Right lobe of liver (tissue), 6 donors: ENCODE measurements at regions not wholly inside any gene's neighbourhood (a gene's known extent, or its start where the extent isn't known, plus 50 kb on each side); places are given as distances from the start of the nearest gene placed in this dataset.

Experiments
- ATAC-seq, 4 donors: fragments of 200-7000 bp; cut with Tn5 transposase; one replicate each; pipeline ENCODE4 v1.9.1; 2020; ENCODE audit warnings: mild to moderate bottlenecking in 4 of 4, moderate library complexity in 4 of 4
- DNase-seq, 3 donors: peaks; one replicate each; pipeline ENCODE4 v3.0.0-alpha.2; 2020
- H3K27ac ChIP-seq, 3 donors: fragments of 200-600 bp; one replicate each; pipeline ENCODE4 v1.8.0; 2022
- H3K27me3 ChIP-seq, 2 donors: fragments of 200-600 bp; one replicate each; pipeline ENCODE4 v1.8.0; 2022
- H3K36me3 ChIP-seq, 4 donors: fragments of 200-600 bp; sonication (generic) in 1 of 4; one replicate each; pipeline versions ENCODE4 v1.5.1 to v1.8.0; 2017 to 2022; ENCODE audit warnings: control low read depth in 1 of 4
- H3K4me1 ChIP-seq, 4 donors: fragments of 200-600 bp; sonication (generic) in 1 of 4; one replicate each; pipeline versions ENCODE4 v1.5.1 to v1.8.0; 2017 to 2022; ENCODE audit warnings: control low read depth in 1 of 4
- H3K4me3 ChIP-seq, 3 donors: fragments of 200-600 bp; one replicate each; pipeline ENCODE4 v1.8.0; 2022
- H3K9me3 ChIP-seq, 4 donors: fragments of 200-600 bp; sonication (generic) in 1 of 4; one replicate each; pipeline versions ENCODE4 v1.5.1 to v1.8.0; 2017 to 2022; ENCODE audit warnings: control low read depth in 1 of 4
- CTCF ChIP-seq, 4 donors: fragments of 200-600 bp in 3 of 4; fragments of 450-650 bp in 1 of 4; IDR thresholded peaks; one replicate each; pipeline versions ENCODE4 v1.5.1 to v1.8.0; 2016 to 2022; ENCODE audit warnings: antibody characterized with exemption in 4 of 4, mild to moderate bottlenecking in 2 of 4
- POLR2A ChIP-seq: fragments of 450-650 bp; IDR thresholded peaks from one replicate; pipeline ENCODE4 v1.6.1; 2017; ENCODE audit warnings: antibody characterized with exemption, mild to moderate bottlenecking
- WGBS: methylation state at CpG from one replicate; pipeline ENCODE4 v1.1.6; 2018; ENCODE audit warnings: low coverage, low lambda C conversion rate; ENCODE audit not compliant: insufficient coverage; ENCODE audit errors: missing lambda C conversion rate; 5-methylcytosine and 5-hydroxymethylcytosine counted together
- intact Hi-C, 2 donors: fragments of 100-400 bp; cut with DNase I; formaldehyde crosslinking; loops; one replicate each; pipeline versions ENCODE4 v1.11.2 to v1.14.1; 2022
- donor health status: DM: no; HTN: yes; CAD: no.
- donor health status: DM: no; HTN: no; CAD: no.
- donor health status: DM: no; HTN: no; CAD: no.
- donor health status: DM: no; HTN: yes; CAD: no.
- donor health status: DM: no; HTN: yes; CAD: no.

GRCh38 chr1:209427277-209427676, 156.2 kb upstream of the CAMK1G start:
- intact Hi-C loops, result no loop called here
- H3K4me1 ChIP-seq, result no peaks in the 10 kb centered on the region
- H3K27me3 ChIP-seq, result no peaks in the 10 kb centered on the region
- no peaks in the 10 kb centered on the region for H3K9me3 ChIP-seq
- no peaks in the 10 kb centered on the region for H3K36me3 ChIP-seq
- no peak for ATAC-seq
- 47% methylated on average over 4 of the region's 7 CpGs for WGBS
- no peak overlapping the region for H3K4me3 ChIP-seq
- TF ChIP-seq POLR2A, result no peak
- TF ChIP-seq CTCF (IDR thresholded peaks at IDR 0.05), result no peak
- no peak overlapping the region for H3K27ac ChIP-seq
- no peak for DNase-seq

- DNase-seq, result no peak
- intact Hi-C loops, result no loop called here
- Histone ChIP-seq H3K36me3 (no peaks in the 10 kb centered on the region), H3K27me3 (no peaks in the 10 kb centered on the region), H3K9me3 (no peaks in the 10 kb centered on the region), H3K27ac (no peak overlapping the region), H3K4me1 (no peaks in the 10 kb centered on the region), H3K4me3 (no peak overlapping the region)
- no peak for ATAC-seq
- WGBS, result 75% methylated on average over 6 of the region's 9 CpGs
- TF ChIP-seq CTCF (IDR thresholded peaks at IDR 0.05), result no peak
- no peak for TF ChIP-seq POLR2A
These were observed 155.7 kb upstream of the CAMK1G start for GRCh38 chr1:209427811-209428210.

GRCh38 chr1:209428241-209428921, 155.1 kb upstream of the CAMK1G start:
- Histone ChIP-seq H3K4me3 (no peak overlapping the region), H3K9me3 (no peaks in the 10 kb centered on the region), H3K4me1 (no peaks in the 10 kb centered on the region), H3K27me3 (no peaks in the 10 kb centered on the region), H3K27ac (no peak overlapping the region), H3K36me3 (no peaks in the 10 kb centered on the region)
- DNase-seq (no peak), ATAC-seq (no peak)
- 40% methylated on average over 8 of the region's 10 CpGs for WGBS
- no peak for TF ChIP-seq CTCF (IDR thresholded peaks at IDR 0.05)
- TF ChIP-seq POLR2A, result no peak
- intact Hi-C loops, result no loop called here

- intact Hi-C loops, result no loop called here
- no peaks in the 10 kb centered on the region for H3K4me1 ChIP-seq
- no peak for TF ChIP-seq POLR2A
- TF ChIP-seq CTCF (IDR thresholded peaks at IDR 0.05), result no peak
- H3K36me3 ChIP-seq, result no peaks in the 10 kb centered on the region
- no peak overlapping the region for H3K27ac ChIP-seq
- no peak overlapping the region for H3K4me3 ChIP-seq
- no peak for DNase-seq
- no peaks in the 10 kb centered on the region for H3K27me3 ChIP-seq
- no peaks in the 10 kb centered on the region for H3K9me3 ChIP-seq
- no peak for ATAC-seq
These were observed 153.9 kb upstream of the CAMK1G start for GRCh38 chr1:209429611-209430010.

GRCh38 chr1:209430107-209430506, 153.4 kb upstream of the CAMK1G start:
- 57% methylated on average over 3 of the region's 3 CpGs for WGBS
- no peaks in the 10 kb centered on the region for H3K27me3 ChIP-seq
- intact Hi-C loops, result no loop called here
- H3K9me3 ChIP-seq, result no peaks in the 10 kb centered on the region
- H3K27ac ChIP-seq, result no peak overlapping the region
- no peak for TF ChIP-seq POLR2A
- DNase-seq, result no peak
- ATAC-seq, result no peak
- H3K4me3 ChIP-seq, result no peak overlapping the region
- no peaks in the 10 kb centered on the region for H3K4me1 ChIP-seq
- H3K36me3 ChIP-seq, result no peaks in the 10 kb centered on the region
